ENCODE measurements at regions not wholly inside any gene's neighbourhood (a gene's known extent, or its start where the extent isn't known, plus 50 kb on each side); places are given as distances from the start of the nearest gene placed in this dataset.

GRCh38 chr3:159859424-159859823 is 129.2 kb upstream of the IL12A start:
- Histone ChIP-seq H4K20me1 (ENCODE audit: insufficient read depth) (peaks cover 7% of the 10 kb centered on the region; the same call in 1 of the 2 replicates), H3K9me3 (no peaks in the 10 kb centered on the region), H3K4me3 (ENCODE audit: low read depth in 2 of 2, low read length in 1 of 2) (no peak overlapping the region), H3K9me2 (no peaks in the 10 kb centered on the region), H3K4me1 (ENCODE audit: control insufficient read depth in 1 of 2, insufficient read depth in 2 of 2, low read depth in 1 of 2, low read length in 1 of 2) (peaks cover 25 to 78% of the 10 kb centered on the region in 2 experiments), H3F3A (replicated peaks; ENCODE audit: insufficient read depth) (peaks cover 4% of the 10 kb centered on the region), H3K27me3 (ENCODE audit: insufficient read depth) (no peaks in the 10 kb centered on the region), H3K4me2 (no peak overlapping the region), H2AFZ (ENCODE audit: low read depth) (no peak overlapping the region), H3K79me2 (ENCODE audit: insufficient read depth) (peaks cover 86% of the 10 kb centered on the region), H3K27ac (ENCODE audit: low read depth in 2 of 2, low read length in 1 of 2) (peak overlapping the region in 1 of 2 experiments; percentile 100; a peak in 3 of 4 replicates), H3K36me3 (replicated peaks in 1 of 2; ENCODE audit: control insufficient read depth in 1 of 2, insufficient read depth in 2 of 2, low read length in 1 of 2) (peaks cover 0 to 3% of the 10 kb centered on the region in 2 experiments), H3K9ac (no peak overlapping the region)
- ChIA-PET CTCF (interaction anchor here (1.0 to 10.7 kb wide), 10 partner anchors 11 to 579 kb away, joined by 3 to 160 read pairs (median 8); partner anchors contain the start of gene IL12A), POLR2A (interaction anchor here (0.7 to 3.2 kb wide), 8 partner anchors 8 to 34 kb away, joined by 3 to 28 read pairs (median 4); partner anchors contain the start of gene SCHIP1)
- peak; percentile 58 for DNase-seq
- WGBS (ENCODE audit: low lambda C conversion rate), result 79% methylated on average over 3 of the region's 3 CpGs
- no peak for TF ChIP-seq TAF1 (IDR thresholded peaks at IDR 0.05; ENCODE audit: borderline replicate concordance, low read depth, low read length)
- TF ChIP-seq PBX3 (IDR thresholded peaks at IDR 0.05), result no peak
- no peak for TF ChIP-seq JUND (IDR thresholded peaks at IDR 0.05)
- TF ChIP-seq FOXM1 (IDR thresholded peaks at IDR 0.05; ENCODE audit: low read depth), result no peak
- TF ChIP-seq USF1 (IDR thresholded peaks at IDR 0.05; ENCODE audit: borderline replicate concordance, low read depth), result no peak
- TF ChIP-seq USF2 (IDR thresholded peaks at IDR 0.05; ENCODE audit: borderline replicate concordance, low read depth, low read length), result no peak
- TF ChIP-seq RCOR1 (IDR thresholded peaks at IDR 0.05; ENCODE audit: low read length), result peak; percentile 99
- no peak for TF ChIP-seq SIN3A (IDR thresholded peaks at IDR 0.05; ENCODE audit: borderline replicate concordance, low read depth, low read length)
- no peak for TF ChIP-seq NFIC (IDR thresholded peaks at IDR 0.05; ENCODE audit: borderline replicate concordance)
- peak; percentile 95 for TF ChIP-seq GATA2 (CRISPR knock-in tag; IDR thresholded peaks at IDR 0.05)
- no peak for TF ChIP-seq CTCF (IDR thresholded peaks at IDR 0.05)
- TF ChIP-seq CHD2 (IDR thresholded peaks at IDR 0.05; ENCODE audit: low read length, partially characterized antibody), result peak; percentile 91
- no peak for TF ChIP-seq IRF3 (IDR thresholded peaks at IDR 0.05; ENCODE audit: low read depth, low read length)
- TF ChIP-seq MEF2A (IDR thresholded peaks at IDR 0.05; ENCODE audit: borderline replicate concordance, low read depth), result no peak
- TF ChIP-seq RAD21 (IDR thresholded peaks at IDR 0.05; ENCODE audit: low read length), result peak; percentile 44; the same call in 1 of the 2 replicates
- peak; percentile 73; the same call in 1 of the 2 replicates for TF ChIP-seq POLR2AphosphoS5 (IDR thresholded peaks at IDR 0.05; ENCODE audit: low read depth, low read length)
- no peak for TF ChIP-seq RXRA (IDR thresholded peaks at IDR 0.05; ENCODE audit: borderline replicate concordance, low read depth)
- no peak for TF ChIP-seq RFX5 (IDR thresholded peaks at IDR 0.05; ENCODE audit: low read length)
- TF ChIP-seq TEAD4 (IDR thresholded peaks at IDR 0.05; ENCODE audit: borderline replicate concordance, insufficient read depth), result peak; percentile 43; the same call in 1 of the 2 replicates
- TF ChIP-seq REST (IDR thresholded peaks at IDR 0.05; ENCODE audit: low read depth, low read length), result no peak
- TF ChIP-seq NRF1 (IDR thresholded peaks at IDR 0.05; ENCODE audit: low read depth, low read length), result no peak
- no peak for TF ChIP-seq GABPA (IDR thresholded peaks at IDR 0.05; ENCODE audit: low read depth)
- TF ChIP-seq SMC3 (IDR thresholded peaks at IDR 0.05; ENCODE audit: low read depth, low read length), result no peak
- peak; percentile 98 for TF ChIP-seq FOXJ3 (CRISPR knock-in tag; IDR thresholded peaks at IDR 0.05)
- peak; percentile 57; the same call in 1 of the 2 replicates for TF ChIP-seq MXI1 (IDR thresholded peaks at IDR 0.05; ENCODE audit: low read depth, low read length)
